MCF 10A (cell line): ENCODE measurements at regions not wholly inside any gene's neighbourhood (a gene's known extent, or its start where the extent isn't known, plus 50 kb on each side); places are given as distances from the start of the nearest gene placed in this dataset.

Experiments
- BruUV-seq: library from RNA; stranded (reverse); fragments of 400-500 nt; replicated peaks from 2 replicates; lab custom pipeline; 2021; lab: Mats Ljungman, UMichigan
- CTCF ChIA-PET: fragments of 300-600 bp; sonication (Branson Sonifier 250); formaldehyde crosslinking; extraction: SDS; loops from one replicate; lab custom pipeline; 2021; ENCODE audit warnings: antibody characterized with exemption, inconsistent platforms; lab: Yijun Ruan, JAX
- POLR2A ChIA-PET: fragments of 300-600, 350-650 bp; sonication (Branson Sonifier 250); formaldehyde crosslinking; extraction: SDS; loops from one replicate; lab custom pipeline; 2020; ENCODE audit warnings: antibody characterized with exemption, inconsistent platforms; lab: Yijun Ruan, JAX
- DNase-seq: peaks from one replicate; pipeline ENCODE4 v3.0.0-alpha.2; 2018; ENCODE audit not compliant: unreplicated experiment
- H3K27ac Mint-ChIP-seq: one replicate; pipeline ENCODE4 v1.8.0; 2022; ENCODE audit warnings: mild to moderate bottlenecking, low read depth, mixed read lengths; ENCODE audit not compliant: unreplicated experiment
- H3K27me3 Mint-ChIP-seq: one replicate; pipeline ENCODE4 v1.8.0; 2022; ENCODE audit warnings: mixed read lengths; ENCODE audit not compliant: insufficient read depth, unreplicated experiment
- H3K36me3 Mint-ChIP-seq: one replicate; pipeline ENCODE4 v1.8.0; 2022; ENCODE audit warnings: mild to moderate bottlenecking, moderate library complexity, mixed read lengths; ENCODE audit not compliant: insufficient read depth, unreplicated experiment
- H3K4me1 Mint-ChIP-seq: one replicate; pipeline ENCODE4 v1.8.0; 2022; ENCODE audit warnings: mixed read lengths; ENCODE audit not compliant: insufficient read depth, unreplicated experiment
- H3K4me3 Mint-ChIP-seq: one replicate; pipeline ENCODE4 v1.8.0; 2022; ENCODE audit warnings: mild to moderate bottlenecking, moderate library complexity, mixed read lengths; ENCODE audit not compliant: unreplicated experiment
- H3K9me3 Mint-ChIP-seq: one replicate; pipeline ENCODE4 v1.8.0; 2022; ENCODE audit warnings: mixed read lengths; ENCODE audit not compliant: unreplicated experiment
- CTCF ChIP-seq: fragments of 200-600 bp; IDR thresholded peaks from one replicate; pipeline ENCODE4 v1.8.0; 2022; ENCODE audit warnings: antibody characterized with exemption, mild to moderate bottlenecking; ENCODE audit not compliant: unreplicated experiment
- intact Hi-C: fragments of 100-400 bp; cut with micrococcal nuclease; formaldehyde crosslinking; loops from 2 replicates; pipeline ENCODE4 v1.14.1; 2022

- CTCF ChIA-PET: interaction anchor here (0.6 to 1.2 kb wide), 2 partner anchors 180 to 335 kb away, joined by 3 to 4 read pairs; no protein-coding TSS in a partner anchor
- Mint-ChIP-seq H3K36me3 (no peaks in the 10 kb centered on the region), H3K27ac (no peak overlapping the region), H3K27me3 (no peaks in the 10 kb centered on the region), H3K4me3 (no peak overlapping the region), H3K9me3 (no peaks in the 10 kb centered on the region), H3K4me1 (no peaks in the 10 kb centered on the region)
- no peak for TF ChIP-seq CTCF
- DNase-seq: no peak
- BruUV-seq: no TSS peak
- intact Hi-C loops: no loop called here
- POLR2A ChIA-PET: interaction anchor here (0.9 kb wide), 1 partner anchor 323 kb away, joined by 3 read pairs; no protein-coding TSS in a partner anchor
These were observed 433.1 kb upstream of the RBMS3 start for GRCh38 chr3:28847736-28848135.

GRCh38 chr3:28850186-28850585, 430.7 kb upstream of the RBMS3 start:
- ChIA-PET CTCF (interaction anchor here (0.5 kb wide), 1 partner anchor 376 kb away, joined by 3 read pairs; no protein-coding TSS in a partner anchor), POLR2A (interaction anchor here (0.6 kb wide), 1 partner anchor 87 kb away, joined by 3 read pairs; no protein-coding TSS in a partner anchor)
- BruUV-seq: no TSS peak
- H3K36me3 Mint-ChIP-seq: no peaks in the 10 kb centered on the region
- no peaks in the 10 kb centered on the region for H3K9me3 Mint-ChIP-seq
- H3K4me1 Mint-ChIP-seq: no peaks in the 10 kb centered on the region
- no peak overlapping the region for H3K27ac Mint-ChIP-seq
- H3K27me3 Mint-ChIP-seq: no peaks in the 10 kb centered on the region
- DNase-seq: no peak
- no peak overlapping the region for H3K4me3 Mint-ChIP-seq
- TF ChIP-seq CTCF: no peak
- intact Hi-C loops: no loop called here

- H3K36me3 Mint-ChIP-seq: no peaks in the 10 kb centered on the region
- POLR2A ChIA-PET: interaction anchor here (0.5 to 2.0 kb wide), 5 partner anchors 16 to 910 kb away, joined by 3 to 21 read pairs (median 5); partner anchors contain the start of gene RBMS3
- TF ChIP-seq CTCF: peak; percentile 20
- peak; percentile 31 for DNase-seq
- H3K27ac Mint-ChIP-seq: no peak overlapping the region
- no TSS peak for BruUV-seq
- H3K4me1 Mint-ChIP-seq: no peaks in the 10 kb centered on the region
- CTCF ChIA-PET: interaction anchor here (0.6 to 2.2 kb wide), 23 partner anchors 9 to 1184 kb away, joined by 3 to 14 read pairs (median 4); partner anchors contain the start of gene RBMS3
- H3K27me3 Mint-ChIP-seq: no peaks in the 10 kb centered on the region
- intact Hi-C loops: loop anchor here (1.0 to 2.0 kb wide), 2 partner anchors 427 to 910 kb away; partner anchors contain the start of gene RBMS3
- no peaks in the 10 kb centered on the region for H3K9me3 Mint-ChIP-seq
- H3K4me3 Mint-ChIP-seq: no peak overlapping the region
These were observed 427.0 kb upstream of the RBMS3 start for GRCh38 chr3:28853830-28854229.

GRCh38 chr3:28856796-28857195, 424.1 kb upstream of the RBMS3 start:
- no peaks in the 10 kb centered on the region for H3K9me3 Mint-ChIP-seq
- no peak for DNase-seq
- BruUV-seq: no TSS peak
- intact Hi-C loops: no loop called here
- no peaks in the 10 kb centered on the region for H3K27me3 Mint-ChIP-seq
- H3K36me3 Mint-ChIP-seq: no peaks in the 10 kb centered on the region
- H3K4me3 Mint-ChIP-seq: no peak overlapping the region
- no peak overlapping the region for H3K27ac Mint-ChIP-seq
- POLR2A ChIA-PET: no interaction called here
- CTCF ChIA-PET: interaction anchor here (1.1 kb wide), 1 partner anchor 424 kb away, joined by 6 read pairs; the partner anchor contains the start of gene RBMS3
- no peak for TF ChIP-seq CTCF
- peaks cover 12% of the 10 kb centered on the region for H3K4me1 Mint-ChIP-seq
